Endothelial cell of umbilical vein (primary cell): ENCODE measurements at regions not wholly inside any gene's neighbourhood (a gene's known extent, or its start where the extent isn't known, plus 50 kb on each side); places are given as distances from the start of the nearest gene placed in this dataset.

Experiments
- EZH2 ChIP-seq: IDR thresholded peaks from 2 replicates; pipeline ENCODE4 v1.6.1; 2012; ENCODE audit warnings: borderline replicate concordance, low read depth, mild to moderate bottlenecking, moderate library complexity, low read length, inconsistent platforms; ENCODE audit not compliant: severe bottlenecking
- GATA2 ChIP-seq: IDR thresholded peaks from 2 replicates; pipeline ENCODE4 v1.7.0; 2011; ENCODE audit warnings: low read depth, mild to moderate bottlenecking, moderate library complexity, mixed read lengths, low read length; ENCODE audit not compliant: insufficient read length, insufficient read depth
- POLR2A ChIP-seq: IDR thresholded peaks from 2 replicates; pipeline ENCODE4 v1.6.1; 2012; ENCODE audit warnings: low read depth, mild to moderate bottlenecking, control low read depth, low read length
- TF ChIP-seq, protein P1 (sequence below), 2 donors: IDR thresholded peaks; 1 replicate in 1 of 2; 2 replicates in 1 of 2; pipeline ENCODE4 v1.5.1; 2011; ENCODE audit warnings: low read length in 2 of 2, mild to moderate bottlenecking in 2 of 2, moderate library complexity in 2 of 2, control low read depth in 1 of 2, inconsistent platforms in 1 of 2, low read depth in 1 of 2; ENCODE audit not compliant: insufficient read depth in 1 of 2; ENCODE audit errors: extremely low read depth in 1 of 2

DNA sequence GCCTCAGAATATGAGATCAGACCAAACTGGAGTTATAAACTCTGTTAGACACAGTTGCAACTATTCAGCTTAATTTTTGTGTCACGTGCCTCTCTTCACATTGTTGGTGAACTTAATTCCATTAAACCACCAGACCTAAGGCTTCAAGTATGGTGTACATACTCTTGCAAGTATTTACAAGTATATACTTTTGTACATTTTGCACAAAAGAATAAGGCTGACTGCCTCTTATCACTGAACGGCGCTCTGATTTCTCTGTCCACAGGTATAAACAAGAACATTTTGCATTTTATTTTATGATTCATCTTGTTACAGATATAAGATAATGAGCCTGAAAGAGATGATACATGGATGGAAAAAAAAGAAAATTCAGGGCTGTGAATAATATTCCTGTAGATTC is 269.7 kb upstream of the ACVR2A start:
- no peak for TF ChIP-seq POLR2A
- TF ChIP-seq, protein P1, sequence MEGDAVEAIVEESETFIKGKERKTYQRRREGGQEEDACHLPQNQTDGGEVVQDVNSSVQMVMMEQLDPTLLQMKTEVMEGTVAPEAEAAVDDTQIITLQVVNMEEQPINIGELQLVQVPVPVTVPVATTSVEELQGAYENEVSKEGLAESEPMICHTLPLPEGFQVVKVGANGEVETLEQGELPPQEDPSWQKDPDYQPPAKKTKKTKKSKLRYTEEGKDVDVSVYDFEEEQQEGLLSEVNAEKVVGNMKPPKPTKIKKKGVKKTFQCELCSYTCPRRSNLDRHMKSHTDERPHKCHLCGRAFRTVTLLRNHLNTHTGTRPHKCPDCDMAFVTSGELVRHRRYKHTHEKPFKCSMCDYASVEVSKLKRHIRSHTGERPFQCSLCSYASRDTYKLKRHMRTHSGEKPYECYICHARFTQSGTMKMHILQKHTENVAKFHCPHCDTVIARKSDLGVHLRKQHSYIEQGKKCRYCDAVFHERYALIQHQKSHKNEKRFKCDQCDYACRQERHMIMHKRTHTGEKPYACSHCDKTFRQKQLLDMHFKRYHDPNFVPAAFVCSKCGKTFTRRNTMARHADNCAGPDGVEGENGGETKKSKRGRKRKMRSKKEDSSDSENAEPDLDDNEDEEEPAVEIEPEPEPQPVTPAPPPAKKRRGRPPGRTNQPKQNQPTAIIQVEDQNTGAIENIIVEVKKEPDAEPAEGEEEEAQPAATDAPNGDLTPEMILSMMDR (IDR thresholded peaks at IDR 0.05; ENCODE audit: extremely low read depth in 1 of 2, insufficient read depth in 1 of 2, low read depth in 1 of 2, low read length in 2 of 2), result no peak
- TF ChIP-seq EZH2, result no peak
- TF ChIP-seq GATA2, result no peak
